PC-9 (cell line): ENCODE measurements at regions not wholly inside any gene's neighbourhood (a gene's known extent, or its start where the extent isn't known, plus 50 kb on each side); places are given as distances from the start of the nearest gene placed in this dataset.

Experiments used
- BruUV-seq: library from RNA; stranded (reverse); fragments of 400-500 nt; replicated peaks from 2 replicates; lab custom pipeline; 2021; lab: Mats Ljungman, UMichigan
- CTCF ChIA-PET: fragments of 300-600 bp; sonication (Branson Sonifier 250); formaldehyde crosslinking; loops from one replicate; lab custom pipeline; 2022; ENCODE audit warnings: antibody characterized with exemption; lab: Charles Lee
- POLR2A ChIA-PET: fragments of 300-600 bp; sonication (Branson Sonifier 250); formaldehyde crosslinking; loops from one replicate; lab custom pipeline; 2022; ENCODE audit warnings: antibody characterized with exemption; ENCODE audit not compliant: unreplicated experiment; lab: Charles Lee
- DNase-seq, 2 experiments: peaks; one replicate each; pipeline versions ENCODE4 v3.0.0 to v3.0.0-alpha.2; 2015 to 2022; ENCODE audit warnings: mixed read lengths in 1 of 2
- H2AFZ ChIP-seq: fragments of 200-600 bp; sonication (generic); 2 replicates; pipeline ENCODE4 v1.8.1; 2017; ENCODE audit warnings: antibody characterized with exemption
- H3F3A ChIP-seq: fragments of 200-600 bp; sonication (generic); 2 replicates; pipeline ENCODE4 v1.8.1; 2017; ENCODE audit warnings: antibody characterized with exemption, mild to moderate bottlenecking, low read depth; ENCODE audit not compliant: insufficient read depth
- H3K27ac ChIP-seq: fragments of 200-600 bp; sonication (generic); 2 replicates; pipeline ENCODE4 v1.6.1; 2016; ENCODE audit warnings: mixed run types
- H3K27me3 ChIP-seq: fragments of 200-600 bp; sonication (generic); 2 replicates; pipeline ENCODE4 v1.6.1; 2016; ENCODE audit warnings: low read depth, mixed run types; ENCODE audit not compliant: insufficient read depth
- H3K36me3 ChIP-seq: fragments of 200-600 bp; sonication (generic); 2 replicates; pipeline ENCODE4 v1.6.1; 2016; ENCODE audit warnings: low read depth, mixed run types
- H3K4me1 ChIP-seq: fragments of 200-600 bp; sonication (generic); replicated peaks from 2 replicates; pipeline ENCODE4 v1.6.1; 2016; ENCODE audit warnings: mixed run types; ENCODE audit not compliant: insufficient read depth
- H3K4me2 ChIP-seq: fragments of 200-600 bp; sonication (generic); 2 replicates; pipeline ENCODE4 v1.6.1; 2017; ENCODE audit warnings: mixed run types
- H3K4me3 ChIP-seq: fragments of 200-600 bp; sonication (generic); 2 replicates; pipeline ENCODE4 v1.6.1; 2016; ENCODE audit warnings: mixed run types
- H3K79me2 ChIP-seq: fragments of 200-600 bp; sonication (generic); 2 replicates; pipeline ENCODE4 v1.6.1; 2017; ENCODE audit warnings: low read depth, mixed run types
- H3K9me2 ChIP-seq: fragments of 200-600 bp; sonication (generic); 2 replicates; pipeline ENCODE4 v1.8.1; 2017; ENCODE audit warnings: mild to moderate bottlenecking; ENCODE audit not compliant: insufficient read depth
- H3K9me3 ChIP-seq: fragments of 200-600 bp; sonication (generic); 2 replicates; pipeline ENCODE4 v1.8.1; 2016; ENCODE audit warnings: low read depth; ENCODE audit not compliant: insufficient read depth
- H4K20me1 ChIP-seq: fragments of 200-600 bp; sonication (generic); 2 replicates; pipeline ENCODE4 v1.8.1; 2017; ENCODE audit not compliant: insufficient read depth
- EZH2 ChIP-seq: fragments of 200-600 bp; sonication (generic); IDR thresholded peaks from 2 replicates; pipeline ENCODE4 v1.8.0; 2017; ENCODE audit warnings: antibody characterized with exemption, low read depth
- intact Hi-C: fragments of 100-400 bp; cut with micrococcal nuclease; formaldehyde crosslinking; loops from one replicate; pipeline ENCODE4 v1.10.0; 2022; ENCODE audit not compliant: unreplicated experiment
- TF ChIP-seq, protein P1 (sequence below): fragments of 200-600 bp; sonication (generic); conservative IDR thresholded peaks from 2 replicates; pipeline ENCODE4 v1.6.1; 2017; ENCODE audit warnings: mixed run types, antibody characterized with exemption, mild to moderate bottlenecking, moderate library complexity

DNA sequence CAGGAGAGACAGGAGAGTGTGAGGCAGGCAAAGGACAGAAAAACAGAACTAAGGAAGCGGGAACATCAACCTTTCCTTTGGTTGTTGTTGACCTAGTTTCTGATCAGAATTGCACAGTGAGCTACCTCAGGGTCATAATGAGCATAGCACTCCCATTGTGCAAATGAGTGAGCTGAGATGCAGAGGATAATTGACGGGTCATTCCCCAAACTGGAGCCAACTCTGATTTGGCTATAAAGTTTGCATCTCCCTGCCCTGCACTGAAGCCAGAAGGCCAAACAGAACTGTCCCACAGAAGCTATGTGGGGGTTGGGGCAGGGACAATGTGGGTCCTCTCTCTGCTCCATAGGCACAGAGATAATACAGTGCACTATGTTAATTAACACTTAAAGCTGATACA is 105.6 kb upstream of the KLHL14 start:
- Histone ChIP-seq H3K9me3 (no peaks in the 10 kb centered on the region), H3F3A (no peaks in the 10 kb centered on the region), H3K9me2 (no peaks in the 10 kb centered on the region), H3K27ac (no peak overlapping the region), H3K4me3 (no peak overlapping the region), H2AFZ (no peak overlapping the region), H3K27me3 (no peaks in the 10 kb centered on the region), H4K20me1 (no peaks in the 10 kb centered on the region), H3K4me1 (no peaks in the 10 kb centered on the region), H3K4me2 (no peak overlapping the region), H3K36me3 (no peaks in the 10 kb centered on the region), H3K79me2 (no peaks in the 10 kb centered on the region)
- POLR2A ChIA-PET = no interaction called here
- CTCF ChIA-PET = no interaction called here
- DNase-seq = no peak
- intact Hi-C loops = no loop called here
- TF ChIP-seq EZH2 = no peak
- TF ChIP-seq, protein P1, sequence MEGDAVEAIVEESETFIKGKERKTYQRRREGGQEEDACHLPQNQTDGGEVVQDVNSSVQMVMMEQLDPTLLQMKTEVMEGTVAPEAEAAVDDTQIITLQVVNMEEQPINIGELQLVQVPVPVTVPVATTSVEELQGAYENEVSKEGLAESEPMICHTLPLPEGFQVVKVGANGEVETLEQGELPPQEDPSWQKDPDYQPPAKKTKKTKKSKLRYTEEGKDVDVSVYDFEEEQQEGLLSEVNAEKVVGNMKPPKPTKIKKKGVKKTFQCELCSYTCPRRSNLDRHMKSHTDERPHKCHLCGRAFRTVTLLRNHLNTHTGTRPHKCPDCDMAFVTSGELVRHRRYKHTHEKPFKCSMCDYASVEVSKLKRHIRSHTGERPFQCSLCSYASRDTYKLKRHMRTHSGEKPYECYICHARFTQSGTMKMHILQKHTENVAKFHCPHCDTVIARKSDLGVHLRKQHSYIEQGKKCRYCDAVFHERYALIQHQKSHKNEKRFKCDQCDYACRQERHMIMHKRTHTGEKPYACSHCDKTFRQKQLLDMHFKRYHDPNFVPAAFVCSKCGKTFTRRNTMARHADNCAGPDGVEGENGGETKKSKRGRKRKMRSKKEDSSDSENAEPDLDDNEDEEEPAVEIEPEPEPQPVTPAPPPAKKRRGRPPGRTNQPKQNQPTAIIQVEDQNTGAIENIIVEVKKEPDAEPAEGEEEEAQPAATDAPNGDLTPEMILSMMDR = no peak
- no TSS peak for BruUV-seq

DNA sequence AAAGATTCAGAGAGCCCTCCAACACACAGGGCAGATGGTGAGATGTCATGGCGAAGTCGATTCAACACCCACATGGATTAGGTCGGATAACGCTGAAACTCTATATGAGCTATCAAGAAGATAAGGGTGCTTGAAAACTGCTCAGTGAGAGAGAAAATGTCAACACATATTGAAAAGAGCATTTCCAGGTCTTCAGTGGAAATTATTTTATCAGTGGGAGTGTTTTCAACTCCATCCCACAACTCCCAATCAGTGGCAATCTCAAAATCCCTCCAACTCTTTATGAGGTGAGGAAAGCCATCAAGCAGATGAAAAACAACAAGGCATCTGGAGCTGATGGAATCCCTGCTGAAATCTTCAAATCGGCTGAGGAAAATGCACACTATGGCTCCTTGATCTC is 104.5 kb upstream of the KLHL14 start:
- Histone ChIP-seq H3K36me3 (no peaks in the 10 kb centered on the region), H3K27ac (no peak overlapping the region), H2AFZ (no peak overlapping the region), H3K27me3 (no peaks in the 10 kb centered on the region), H3K9me3 (no peaks in the 10 kb centered on the region), H3F3A (no peaks in the 10 kb centered on the region), H3K4me3 (no peak overlapping the region), H3K4me2 (no peak overlapping the region), H3K79me2 (no peaks in the 10 kb centered on the region), H3K9me2 (no peaks in the 10 kb centered on the region), H3K4me1 (no peaks in the 10 kb centered on the region), H4K20me1 (no peaks in the 10 kb centered on the region)
- TF ChIP-seq, protein P1 = no peak
- no peak for TF ChIP-seq EZH2
- intact Hi-C loops = no loop called here
- no TSS peak for BruUV-seq
- CTCF ChIA-PET = no interaction called here
- POLR2A ChIA-PET = no interaction called here
- no peak for DNase-seq

DNA sequence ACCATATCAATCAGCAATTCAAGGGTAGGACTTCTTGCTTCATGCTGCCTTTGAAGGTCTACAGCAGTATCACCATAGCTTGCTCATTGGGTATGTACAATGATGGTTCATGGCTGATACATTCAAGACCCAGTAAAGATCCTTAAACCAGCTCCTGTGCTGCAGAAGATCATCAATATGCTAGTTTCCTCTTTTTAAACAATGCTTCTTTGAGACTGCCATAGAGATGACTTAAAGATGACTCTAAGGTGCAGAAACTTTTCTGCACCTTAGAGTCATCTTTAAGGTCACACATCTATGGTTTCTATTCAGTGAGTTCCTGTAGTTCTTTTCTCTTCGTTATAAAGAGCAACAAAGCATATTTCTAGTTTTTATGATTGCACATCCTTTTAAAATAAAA is 102.8 kb upstream of the KLHL14 start:
- TF ChIP-seq EZH2 = no peak
- TF ChIP-seq, protein P1 = no peak
- CTCF ChIA-PET = no interaction called here
- no peaks in the 10 kb centered on the region for H3K27me3 ChIP-seq
- H3K9me2 ChIP-seq = no peaks in the 10 kb centered on the region
- no peaks in the 10 kb centered on the region for H4K20me1 ChIP-seq
- no peak overlapping the region for H3K27ac ChIP-seq
- no peak for DNase-seq
- no peaks in the 10 kb centered on the region for H3K79me2 ChIP-seq
- no peaks in the 10 kb centered on the region for H3K4me1 ChIP-seq
- H2AFZ ChIP-seq = no peak overlapping the region
- H3K4me3 ChIP-seq = no peak overlapping the region
- H3K36me3 ChIP-seq = no peaks in the 10 kb centered on the region
- no TSS peak for BruUV-seq
- intact Hi-C loops = no loop called here
- no peaks in the 10 kb centered on the region for H3K9me3 ChIP-seq
- no peaks in the 10 kb centered on the region for H3F3A ChIP-seq
- no peak overlapping the region for H3K4me2 ChIP-seq
- POLR2A ChIA-PET = no interaction called here
